Keratinocyte (primary cell): ENCODE measurements at regions not wholly inside any gene's neighbourhood (a gene's known extent, or its start where the extent isn't known, plus 50 kb on each side); places are given as distances from the start of the nearest gene placed in this dataset.

ENCODE experiments used
- EZH2 ChIP-seq: IDR thresholded peaks from one replicate; pipeline ENCODE4 v1.6.1; 2012; ENCODE audit warnings: inconsistent platforms, mild to moderate bottlenecking, low read length, moderate library complexity
- TF ChIP-seq, protein P1 (sequence below), 3 experiments: IDR thresholded peaks in 1 of 3; conservative IDR thresholded peaks in 1 of 3; optimal IDR thresholded peaks in 1 of 3; 2 replicates in 2 of 3; 3 replicates in 1 of 3; pipeline versions ENCODE3 to v1.5.1; 2011; ENCODE audit warnings: low read length in 3 of 3, mild to moderate bottlenecking in 3 of 3, moderate library complexity in 2 of 3, control low read depth in 1 of 3, inconsistent platforms in 1 of 3; ENCODE audit not compliant: insufficient read depth in 2 of 3; ENCODE audit errors: extremely low read depth in 1 of 3

DNA sequence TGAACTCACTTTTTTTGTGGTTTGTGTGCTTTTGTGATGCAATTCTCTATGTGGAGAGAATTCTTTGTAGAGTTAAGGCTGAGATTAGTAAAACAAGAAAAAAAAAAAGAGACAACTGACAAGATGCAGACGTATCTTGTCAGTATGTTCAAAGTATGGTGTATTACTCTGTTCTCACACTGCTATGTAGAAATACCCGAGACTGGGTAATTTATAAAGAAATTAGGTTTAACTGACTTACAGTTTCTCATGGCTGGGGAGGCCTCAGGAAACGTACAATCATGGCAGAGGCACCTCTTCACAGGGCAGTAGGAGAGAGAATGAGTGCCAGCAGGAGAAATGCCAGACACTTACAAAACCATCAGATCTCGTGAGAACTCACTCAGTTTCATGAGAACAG, 475.2 kb upstream of the CDH18 start:
- TF ChIP-seq, protein P1, sequence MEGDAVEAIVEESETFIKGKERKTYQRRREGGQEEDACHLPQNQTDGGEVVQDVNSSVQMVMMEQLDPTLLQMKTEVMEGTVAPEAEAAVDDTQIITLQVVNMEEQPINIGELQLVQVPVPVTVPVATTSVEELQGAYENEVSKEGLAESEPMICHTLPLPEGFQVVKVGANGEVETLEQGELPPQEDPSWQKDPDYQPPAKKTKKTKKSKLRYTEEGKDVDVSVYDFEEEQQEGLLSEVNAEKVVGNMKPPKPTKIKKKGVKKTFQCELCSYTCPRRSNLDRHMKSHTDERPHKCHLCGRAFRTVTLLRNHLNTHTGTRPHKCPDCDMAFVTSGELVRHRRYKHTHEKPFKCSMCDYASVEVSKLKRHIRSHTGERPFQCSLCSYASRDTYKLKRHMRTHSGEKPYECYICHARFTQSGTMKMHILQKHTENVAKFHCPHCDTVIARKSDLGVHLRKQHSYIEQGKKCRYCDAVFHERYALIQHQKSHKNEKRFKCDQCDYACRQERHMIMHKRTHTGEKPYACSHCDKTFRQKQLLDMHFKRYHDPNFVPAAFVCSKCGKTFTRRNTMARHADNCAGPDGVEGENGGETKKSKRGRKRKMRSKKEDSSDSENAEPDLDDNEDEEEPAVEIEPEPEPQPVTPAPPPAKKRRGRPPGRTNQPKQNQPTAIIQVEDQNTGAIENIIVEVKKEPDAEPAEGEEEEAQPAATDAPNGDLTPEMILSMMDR (optimal IDR thresholded peaks at IDR 0.05 in 1 of 3, IDR thresholded peaks at IDR 0.05 in 1 of 3, conservative IDR thresholded peaks at IDR 0.05 in 1 of 3; ENCODE audit: extremely low read depth in 1 of 3, insufficient read depth in 2 of 3, low read length in 3 of 3), result no peak
- TF ChIP-seq EZH2, result no peak
